Subcutaneous abdominal adipose tissue (tissue), 5 donors: ENCODE measurements at regions not wholly inside any gene's neighbourhood (a gene's known extent, or its start where the extent isn't known, plus 50 kb on each side); places are given as distances from the start of the nearest gene placed in this dataset.

Experiments used
- H3K27ac ChIP-seq: one replicate; pipeline ENCODE4 v1.7.0; 2013; ENCODE audit warnings: low read depth, mild to moderate bottlenecking, inconsistent platforms, low read length, moderate library complexity
- H3K27me3 ChIP-seq, 5 donors: one replicate each; pipeline ENCODE4 v1.7.0; 2013; ENCODE audit warnings: low read length in 5 of 5, inconsistent platforms in 1 of 5; ENCODE audit not compliant: control insufficient read depth in 5 of 5, insufficient read depth in 4 of 5
- H3K36me3 ChIP-seq, 5 donors: one replicate each; pipeline ENCODE4 v1.7.0; 2013; ENCODE audit warnings: low read length in 5 of 5; ENCODE audit not compliant: control insufficient read depth in 5 of 5, insufficient read depth in 5 of 5
- H3K4me1 ChIP-seq, 5 donors: one replicate each; pipeline ENCODE4 v1.7.0; 2013; ENCODE audit warnings: low read length in 5 of 5, mild to moderate bottlenecking in 3 of 5, moderate library complexity in 1 of 5; ENCODE audit not compliant: control insufficient read depth in 5 of 5, insufficient read depth in 5 of 5
- H3K4me3 ChIP-seq, 5 donors: one replicate each; pipeline ENCODE4 v1.7.0; 2013; ENCODE audit warnings: low read length in 5 of 5, low read depth in 1 of 5
- H3K9ac ChIP-seq, 5 donors: one replicate each; pipeline ENCODE4 v1.7.0; 2013; ENCODE audit warnings: low read length in 5 of 5, mild to moderate bottlenecking in 4 of 5, moderate library complexity in 3 of 5
- H3K9me3 ChIP-seq, 5 donors: one replicate each; pipeline ENCODE4 v1.7.0; 2013; ENCODE audit warnings: low read length in 5 of 5; ENCODE audit not compliant: control insufficient read depth in 5 of 5
- donor health status: healthy.
- donor health status: healthy.
- donor health status: healthy.
- donor health status: healthy.
- donor health status: healthy.

GRCh38 chr6:169145991-169146501 is 107.6 kb downstream of the THBS2 start:
- Histone ChIP-seq H3K36me3 (no peaks in the 10 kb centered on the region), H3K27ac (no peak overlapping the region), H3K4me1 (peaks cover 4 to 16% (median 14%) of the 10 kb centered on the region in 5 donors), H3K4me3 (no peak overlapping the region), H3K9me3 (peaks cover 0 to 14% (median 7%) of the 10 kb centered on the region in 5 donors), H3K27me3 (no peaks in the 10 kb centered on the region), H3K9ac (no peak overlapping the region)

GRCh38 chr6:169145496-169145895 is 108.2 kb downstream of the THBS2 start:
- Histone ChIP-seq H3K9ac (no peak overlapping the region), H3K4me1 (peaks cover 4 to 17% (median 15%) of the 10 kb centered on the region in 5 donors), H3K27ac (no peak overlapping the region), H3K9me3 (peaks cover 0 to 14% (median 3%) of the 10 kb centered on the region in 5 donors), H3K27me3 (no peaks in the 10 kb centered on the region), H3K36me3 (no peaks in the 10 kb centered on the region), H3K4me3 (no peak overlapping the region)

- Histone ChIP-seq H3K9ac (no peak overlapping the region), H3K27me3 (no peaks in the 10 kb centered on the region), H3K36me3 (no peaks in the 10 kb centered on the region), H3K27ac (no peak overlapping the region), H3K9me3 (peaks cover 0 to 6% (median 0%) of the 10 kb centered on the region in 5 donors), H3K4me1 (peaks cover 4 to 17% (median 15%) of the 10 kb centered on the region in 5 donors), H3K4me3 (no peak overlapping the region)
Measured at GRCh38 chr6:169144356-169144755, 109.3 kb downstream of the THBS2 start.

- Histone ChIP-seq H3K27me3 (no peaks in the 10 kb centered on the region), H3K4me3 (no peak overlapping the region), H3K9ac (no peak overlapping the region), H3K27ac (peak overlapping the region; percentile 55), H3K4me1 (peaks cover 4 to 17% (median 15%) of the 10 kb centered on the region in 5 donors), H3K36me3 (no peaks in the 10 kb centered on the region), H3K9me3 (no peaks in the 10 kb centered on the region)
Measured at GRCh38 chr6:169142538-169142844, 111.2 kb downstream of the THBS2 start.

GRCh38 chr6:169141671-169142537 is 111.7 kb downstream of the THBS2 start:
- H3K27ac ChIP-seq: peak overlapping the region; percentile 55
- peaks cover 4 to 17% (median 15%) of the 10 kb centered on the region in 5 donors for H3K4me1 ChIP-seq
- no peaks in the 10 kb centered on the region for H3K27me3 ChIP-seq
- H3K4me3 ChIP-seq: peak overlapping the region in 1 of 5 donors; percentile 17
- no peaks in the 10 kb centered on the region for H3K36me3 ChIP-seq
- no peak overlapping the region for H3K9ac ChIP-seq
- H3K9me3 ChIP-seq: no peaks in the 10 kb centered on the region

GRCh38 chr6:169140986-169141495 is 112.6 kb downstream of the THBS2 start:
- no peak overlapping the region for H3K9ac ChIP-seq

GRCh38 chr6:169139179-169139971 is 114.3 kb downstream of the THBS2 start:
- no peaks in the 10 kb centered on the region for H3K9me3 ChIP-seq
- no peak overlapping the region for H3K9ac ChIP-seq
- H3K27me3 ChIP-seq: no peaks in the 10 kb centered on the region
- no peak overlapping the region for H3K4me3 ChIP-seq
- H3K36me3 ChIP-seq: no peaks in the 10 kb centered on the region
- peaks cover 4 to 17% (median 15%) of the 10 kb centered on the region in 5 donors for H3K4me1 ChIP-seq
- H3K27ac ChIP-seq: no peak overlapping the region

More at GRCh38 chr6:169140986-169141495, 112.6 kb downstream of the THBS2 start:
- H3K9me3 ChIP-seq: no peaks in the 10 kb centered on the region
- H3K27me3 ChIP-seq: no peaks in the 10 kb centered on the region
- H3K36me3 ChIP-seq: no peaks in the 10 kb centered on the region
- H3K4me1 ChIP-seq: peaks cover 4 to 17% (median 15%) of the 10 kb centered on the region in 5 donors
- peak overlapping the region; percentile 3 for H3K27ac ChIP-seq
- H3K4me3 ChIP-seq: no peak overlapping the region

GRCh38 chr6:169132352-169132940 is 121.2 kb downstream of the THBS2 start:
- Histone ChIP-seq H3K27me3 (no peaks in the 10 kb centered on the region), H3K36me3 (no peaks in the 10 kb centered on the region), H3K4me3 (no peak overlapping the region), H3K27ac (no peak overlapping the region), H3K9ac (no peak overlapping the region), H3K4me1 (peaks cover 0 to 5% (median 0%) of the 10 kb centered on the region in 5 donors), H3K9me3 (no peaks in the 10 kb centered on the region)

- H3K9me3 ChIP-seq: no peaks in the 10 kb centered on the region
- no peaks in the 10 kb centered on the region for H3K36me3 ChIP-seq
- no peak overlapping the region for H3K27ac ChIP-seq
- H3K4me1 ChIP-seq: peaks cover 0 to 5% (median 0%) of the 10 kb centered on the region in 5 donors
- no peaks in the 10 kb centered on the region for H3K27me3 ChIP-seq
- no peak overlapping the region for H3K9ac ChIP-seq
- no peak overlapping the region for H3K4me3 ChIP-seq
Measured at GRCh38 chr6:169131390-169131789, 122.3 kb downstream of the THBS2 start.
